Upper lobe of left lung (tissue), 6 donors: ENCODE measurements at regions not wholly inside any gene's neighbourhood (a gene's known extent, or its start where the extent isn't known, plus 50 kb on each side); places are given as distances from the start of the nearest gene placed in this dataset.

ENCODE experiments used
- ATAC-seq, 2 donors: fragments of 200-7000 bp; cut with Tn5 transposase; one replicate each; pipeline ENCODE4 v1.9.1; 2022; ENCODE audit warnings: mild to moderate bottlenecking in 2 of 2, moderate library complexity in 2 of 2; ENCODE audit not compliant: low FRiP score in 2 of 2
- DNase-seq, 2 donors: peaks; one replicate each; pipeline ENCODE4 v3.0.0-alpha.2; 2019 to 2020
- H3K27ac ChIP-seq, 4 donors: fragments of 200-600 bp; sonication (generic); one replicate each; pipeline ENCODE4 v1.5.1; 2016 to 2019
- H3K27me3 ChIP-seq, 4 donors: fragments of 200-600 bp; sonication (generic); one replicate each; pipeline ENCODE4 v1.5.1; 2017 to 2019
- H3K36me3 ChIP-seq, 4 donors: fragments of 200-600 bp; sonication (generic); one replicate each; pipeline ENCODE4 v1.5.1; 2016 to 2019
- H3K4me1 ChIP-seq, 4 donors: fragments of 200-600 bp; sonication (generic); one replicate each; pipeline ENCODE4 v1.5.1; 2018 to 2019
- H3K4me3 ChIP-seq, 4 donors: fragments of 200-600 bp; sonication (generic); one replicate each; pipeline ENCODE4 v1.5.1; 2017 to 2019; ENCODE audit warnings: mild to moderate bottlenecking in 2 of 4, moderate library complexity in 1 of 4
- H3K9me3 ChIP-seq, 4 donors: fragments of 200-600 bp; sonication (generic); one replicate each; pipeline ENCODE4 v1.5.1; 2018 to 2019
- CTCF ChIP-seq, 6 experiments: fragments of 450-650 bp in 4 of 6; fragments of 200-600 bp in 2 of 6; sonication (generic) in 2 of 6; IDR thresholded peaks; one replicate each; pipeline ENCODE4 v1.5.1; 2016 to 2019; ENCODE audit warnings: antibody characterized with exemption in 6 of 6
- EP300 ChIP-seq, 4 donors: sonication (generic); formaldehyde crosslinking; IDR thresholded peaks; one replicate each; pipeline ENCODE4 v1.5.1; 2017; ENCODE audit warnings: antibody characterized with exemption in 4 of 4, control low read depth in 2 of 4
- POLR2A ChIP-seq, 4 donors: fragments of 450-650 bp; IDR thresholded peaks; one replicate each; pipeline ENCODE4 v1.5.1; 2016 to 2017; ENCODE audit warnings: antibody characterized with exemption in 4 of 4, mild to moderate bottlenecking in 2 of 4
- POLR2AphosphoS5 ChIP-seq, 2 donors: sonication (generic); formaldehyde crosslinking; IDR thresholded peaks; one replicate each; pipeline ENCODE4 v1.5.1; 2017; ENCODE audit warnings: antibody characterized with exemption in 2 of 2
- WGBS, 2 donors: methylation state at CpG; one replicate each; pipeline ENCODE4 v1.1.5; 2017 to 2018; 5-methylcytosine and 5-hydroxymethylcytosine counted together
- donor health status: DM: no; HTN: no; CAD: no; lungs with moderate emphysema.
- donor health status: DM: no; HTN: yes; CAD: no; lungs with severe emphysema.

- no peaks in the 10 kb centered on the region for H3K36me3 ChIP-seq
- TF ChIP-seq CTCF (IDR thresholded peaks at IDR 0.05) (no peak), POLR2A (IDR thresholded peaks at IDR 0.05) (no peak), EP300 (IDR thresholded peaks at IDR 0.05) (no peak)
- H3K4me1 ChIP-seq: no peaks in the 10 kb centered on the region
- ATAC-seq (no peak), DNase-seq (no peak)
- H3K27me3 ChIP-seq: no peaks in the 10 kb centered on the region
- 71 to 79% methylated on average over 1 of the region's 1 CpG for WGBS, 2 donors
- no peaks in the 10 kb centered on the region for H3K9me3 ChIP-seq
- no peak overlapping the region for H3K4me3 ChIP-seq
- no peak overlapping the region for H3K27ac ChIP-seq
Measured at GRCh38 chrX:95919605-95920004, 765.0 kb upstream of the DIAPH2 start.

- 85 to 93% methylated on average over 2 of the region's 2 CpGs for WGBS, 2 donors
- H3K4me1 ChIP-seq: no peaks in the 10 kb centered on the region
- ATAC-seq: no peak
- DNase-seq: no peak
- no peak for TF ChIP-seq POLR2A (IDR thresholded peaks at IDR 0.05)
- TF ChIP-seq EP300 (IDR thresholded peaks at IDR 0.05): no peak
- no peak for TF ChIP-seq CTCF (IDR thresholded peaks at IDR 0.05)
- no peak for TF ChIP-seq POLR2AphosphoS5 (IDR thresholded peaks at IDR 0.05)
- no peak overlapping the region for H3K4me3 ChIP-seq
- no peaks in the 10 kb centered on the region for H3K9me3 ChIP-seq
- H3K27ac ChIP-seq: no peak overlapping the region
- H3K27me3 ChIP-seq: no peaks in the 10 kb centered on the region
- no peaks in the 10 kb centered on the region for H3K36me3 ChIP-seq
Measured at GRCh38 chrX:95945528-95945927, 739.1 kb upstream of the DIAPH2 start.

GRCh38 chrX:95949588-95949987, 735.1 kb upstream of the DIAPH2 start:
- Histone ChIP-seq H3K9me3 (no peaks in the 10 kb centered on the region), H3K27me3 (no peaks in the 10 kb centered on the region), H3K4me3 (no peak overlapping the region), H3K4me1 (no peaks in the 10 kb centered on the region), H3K27ac (no peak overlapping the region), H3K36me3 (no peaks in the 10 kb centered on the region)
- no peak for DNase-seq
- 64 to 79% methylated on average over 2 of the region's 2 CpGs for WGBS, 2 donors
- no peak for TF ChIP-seq POLR2A (IDR thresholded peaks at IDR 0.05)
- TF ChIP-seq POLR2AphosphoS5 (IDR thresholded peaks at IDR 0.05): no peak
- TF ChIP-seq CTCF (IDR thresholded peaks at IDR 0.05): no peak
- no peak for TF ChIP-seq EP300 (IDR thresholded peaks at IDR 0.05)
- no peak for ATAC-seq

- DNase-seq (no peak), ATAC-seq (no peak)
- Histone ChIP-seq H3K27ac (no peak overlapping the region), H3K27me3 (no peaks in the 10 kb centered on the region), H3K9me3 (no peaks in the 10 kb centered on the region), H3K4me1 (no peaks in the 10 kb centered on the region), H3K4me3 (no peak overlapping the region), H3K36me3 (no peaks in the 10 kb centered on the region)
- TF ChIP-seq POLR2A (IDR thresholded peaks at IDR 0.05) (no peak), POLR2AphosphoS5 (IDR thresholded peaks at IDR 0.05) (no peak), EP300 (IDR thresholded peaks at IDR 0.05) (no peak), CTCF (IDR thresholded peaks at IDR 0.05) (no peak)
- whole genome bisulfite sequencing, 2 donors: 64 to 71% methylated on average over 1 of the region's 1 CpG
Measured at GRCh38 chrX:95950679-95951078, 734.0 kb upstream of the DIAPH2 start.

GRCh38 chrX:95953564-95953963, 731.1 kb upstream of the DIAPH2 start:
- no peak for DNase-seq
- Histone ChIP-seq H3K27me3 (no peaks in the 10 kb centered on the region), H3K4me3 (no peak overlapping the region), H3K27ac (no peak overlapping the region), H3K9me3 (peaks cover 0 to 3% (median 0%) of the 10 kb centered on the region in 4 donors), H3K4me1 (no peaks in the 10 kb centered on the region), H3K36me3 (no peaks in the 10 kb centered on the region)
- WGBS, 2 donors: 68 to 72% methylated on average over 2 of the region's 2 CpGs
- TF ChIP-seq CTCF (IDR thresholded peaks at IDR 0.05): no peak
- TF ChIP-seq POLR2A (IDR thresholded peaks at IDR 0.05): no peak
- no peak for TF ChIP-seq EP300 (IDR thresholded peaks at IDR 0.05)
- no peak for ATAC-seq
